AML-193 (cell line): ENCODE measurements at regions not wholly inside any gene's neighbourhood (a gene's known extent, or its start where the extent isn't known, plus 50 kb on each side); places are given as distances from the start of the nearest gene placed in this dataset.

Experiments used
- DNase-seq, 2 experiments: peaks; one replicate each; lab custom pipeline; 2025; lab: John Stamatoyannopoulos, UW

DNA sequence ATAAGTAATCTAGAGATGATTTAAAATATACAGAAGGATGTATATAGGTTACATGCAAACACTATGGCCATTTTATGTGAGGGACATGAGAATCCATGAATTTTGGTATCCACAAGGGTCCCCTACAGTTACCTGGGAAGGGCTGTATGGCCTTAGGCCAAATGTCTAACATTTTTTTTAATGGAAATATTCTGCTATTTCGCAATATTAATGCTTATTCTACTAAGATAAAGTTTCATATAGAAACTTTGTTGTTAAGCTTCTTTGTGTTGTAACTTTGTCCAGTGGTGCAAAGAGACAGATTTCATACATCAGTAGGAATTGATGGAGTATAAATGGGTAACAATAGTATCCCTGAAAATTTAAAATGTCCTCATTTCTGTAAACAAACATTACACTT is 233.4 kb upstream of the THBS1 start:
- no peak for DNase-seq

DNA sequence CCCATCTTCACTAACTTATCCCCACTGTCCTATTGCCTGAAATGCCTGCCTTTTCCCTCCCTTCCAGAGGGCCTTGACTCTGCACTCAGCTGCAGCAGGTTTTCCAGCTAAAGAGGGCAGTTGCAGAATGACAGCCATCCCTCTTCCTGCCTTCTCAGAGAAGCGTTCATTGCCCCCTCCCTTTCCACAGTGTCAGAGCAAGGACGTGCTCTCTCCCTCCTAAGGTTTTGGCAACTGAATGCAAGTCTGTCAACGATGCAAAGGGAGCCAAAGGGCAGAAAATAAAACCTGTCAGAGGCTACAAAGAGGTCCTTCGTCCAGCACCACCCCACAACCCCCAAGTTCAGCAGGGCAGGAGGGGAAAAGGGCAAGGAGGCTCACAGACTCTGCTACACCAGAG is 230.1 kb upstream of the THBS1 start:
- DNase-seq: no peak

DNA sequence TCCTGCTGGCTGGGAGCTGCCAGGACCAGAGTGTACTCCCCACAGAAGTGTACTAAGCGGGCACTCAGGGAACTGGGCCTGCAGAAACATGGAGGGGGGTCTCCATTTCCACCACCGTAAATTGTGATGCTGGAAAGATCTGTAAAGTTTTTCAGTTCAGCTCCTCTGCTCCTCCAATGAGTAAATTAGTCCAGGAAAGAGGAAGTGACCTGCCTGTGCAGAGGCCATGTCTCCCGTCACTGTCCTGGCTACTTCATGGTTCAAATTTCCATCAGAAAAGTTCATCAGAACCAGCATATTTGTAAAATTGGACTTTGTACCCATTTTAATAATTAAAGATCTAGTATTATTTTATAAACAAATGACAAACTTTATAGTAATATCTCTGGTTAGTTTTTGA is 226.7 kb upstream of the THBS1 start:
- DNase-seq: no peak

DNA sequence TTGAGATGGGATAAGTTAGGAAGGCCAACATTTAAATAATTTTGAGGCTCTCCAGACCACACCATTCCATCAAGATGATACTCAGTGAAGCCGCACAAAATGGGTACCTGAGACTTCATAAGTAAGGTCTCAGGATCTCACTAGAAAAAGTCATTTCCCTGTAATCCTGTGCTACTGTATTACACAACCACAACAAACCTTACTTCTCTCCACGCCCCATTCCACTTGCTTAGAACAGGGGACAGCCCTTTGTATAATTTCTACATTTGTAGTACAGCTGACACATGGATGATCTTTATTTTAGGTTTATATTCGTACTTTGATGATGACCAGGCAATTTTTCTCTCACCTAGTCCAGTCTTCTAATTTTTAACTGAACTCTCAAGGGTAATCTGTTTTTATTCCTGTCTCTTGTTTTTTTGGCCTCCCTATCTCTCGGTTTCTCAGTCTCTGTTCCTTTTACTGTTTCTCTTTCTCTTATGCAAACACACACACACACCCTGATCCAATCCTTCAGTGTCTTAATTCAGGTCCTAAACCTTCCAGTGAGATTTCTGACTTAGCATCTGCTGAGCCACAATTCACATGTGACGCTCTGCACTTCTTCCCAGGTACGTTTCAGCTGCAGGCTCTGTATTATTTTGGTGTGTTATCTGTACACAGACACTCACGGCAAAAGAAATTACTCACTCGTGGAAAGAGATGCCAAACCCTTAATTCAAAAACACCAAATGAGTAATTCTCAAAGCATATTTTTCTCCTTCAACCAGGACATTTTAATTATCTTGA is 223.2 kb upstream of the THBS1 start:
- no peak for DNase-seq

DNA sequence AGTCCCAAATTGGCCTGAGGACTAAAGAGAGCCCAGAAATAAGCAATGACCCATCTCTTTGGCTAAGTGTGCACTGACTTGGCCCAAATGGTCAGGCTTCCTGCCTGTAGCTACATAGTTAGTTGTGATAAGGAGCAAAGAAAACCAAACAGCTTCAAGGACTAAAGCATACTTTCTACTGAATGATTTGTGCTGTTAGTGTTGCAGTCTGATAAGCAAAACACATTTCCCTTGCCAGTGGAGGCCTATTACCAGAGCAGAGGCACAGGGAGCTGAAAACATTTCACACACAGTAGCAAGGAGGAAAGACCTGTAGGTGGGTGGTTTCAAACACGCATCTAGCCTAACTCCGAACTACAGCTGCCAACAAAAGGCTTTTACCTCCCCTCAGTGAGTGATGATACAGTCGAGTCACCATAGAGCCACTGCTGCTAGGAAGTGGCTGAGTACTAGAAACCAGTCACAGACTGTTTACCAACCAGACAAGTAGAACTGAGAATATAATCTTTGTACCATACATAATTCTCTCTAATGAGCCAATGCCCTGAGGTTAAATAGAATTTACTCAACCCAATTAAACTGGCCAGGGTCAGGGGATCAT is 222.3 kb upstream of the THBS1 start:
- DNase-seq: no peak

DNA sequence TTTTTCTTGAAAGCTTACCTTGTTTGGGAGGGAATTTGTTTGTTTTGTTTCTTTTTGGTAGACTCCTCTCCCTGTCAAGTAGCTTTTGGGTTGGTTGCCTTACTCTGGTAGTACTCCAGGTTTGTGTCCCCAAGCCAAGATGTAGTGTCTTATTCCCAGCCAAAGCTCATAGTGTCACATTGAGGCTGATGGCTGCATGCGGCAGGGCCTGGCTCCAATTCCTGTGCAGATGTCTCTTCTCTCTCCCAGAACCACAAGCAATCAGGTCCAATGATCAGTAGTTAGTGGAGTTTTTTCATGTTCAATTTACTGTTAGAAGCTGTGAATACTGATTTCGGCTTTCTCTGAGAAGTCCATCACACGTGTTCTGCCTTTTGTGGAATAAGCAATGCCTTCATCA is 221.1 kb upstream of the THBS1 start:
- DNase-seq: no peak

DNA sequence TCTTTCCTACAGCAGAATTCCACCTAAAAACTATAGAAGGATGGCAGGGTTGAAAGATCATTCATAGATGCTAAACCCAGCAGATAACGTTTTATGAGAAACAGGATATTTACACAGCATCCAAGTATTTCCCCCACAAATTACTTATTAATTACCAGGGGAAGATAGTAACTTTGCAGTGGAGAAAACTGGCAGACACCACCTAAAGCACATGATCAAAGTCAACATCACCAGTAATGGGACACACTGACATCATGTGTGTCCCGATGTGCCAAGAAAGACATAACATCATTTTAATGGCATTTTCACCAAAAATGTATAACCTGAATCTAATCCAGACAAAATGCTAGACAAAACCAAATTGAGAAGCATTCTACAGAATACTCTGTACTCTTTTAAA is 220.4 kb upstream of the THBS1 start:
- DNase-seq: no peak

DNA sequence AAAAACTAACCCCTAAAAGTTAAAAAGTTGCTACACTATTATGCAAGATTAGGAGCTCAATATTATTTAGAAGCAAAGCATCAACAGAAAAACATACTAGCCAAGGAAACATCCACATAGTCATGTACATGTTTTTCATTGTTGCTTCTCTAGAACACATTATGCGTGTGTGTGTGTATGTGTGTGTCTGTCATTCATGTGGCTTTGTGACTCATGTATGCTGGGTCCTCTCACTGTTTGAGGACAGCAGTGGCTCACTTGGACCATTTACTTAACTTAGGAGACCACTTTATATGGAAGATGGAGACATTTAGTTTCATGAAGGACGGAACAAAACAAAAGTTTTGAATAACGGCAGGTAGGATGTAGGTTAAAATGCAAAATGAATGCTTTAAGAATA is 219.4 kb upstream of the THBS1 start:
- no peak for DNase-seq

DNA sequence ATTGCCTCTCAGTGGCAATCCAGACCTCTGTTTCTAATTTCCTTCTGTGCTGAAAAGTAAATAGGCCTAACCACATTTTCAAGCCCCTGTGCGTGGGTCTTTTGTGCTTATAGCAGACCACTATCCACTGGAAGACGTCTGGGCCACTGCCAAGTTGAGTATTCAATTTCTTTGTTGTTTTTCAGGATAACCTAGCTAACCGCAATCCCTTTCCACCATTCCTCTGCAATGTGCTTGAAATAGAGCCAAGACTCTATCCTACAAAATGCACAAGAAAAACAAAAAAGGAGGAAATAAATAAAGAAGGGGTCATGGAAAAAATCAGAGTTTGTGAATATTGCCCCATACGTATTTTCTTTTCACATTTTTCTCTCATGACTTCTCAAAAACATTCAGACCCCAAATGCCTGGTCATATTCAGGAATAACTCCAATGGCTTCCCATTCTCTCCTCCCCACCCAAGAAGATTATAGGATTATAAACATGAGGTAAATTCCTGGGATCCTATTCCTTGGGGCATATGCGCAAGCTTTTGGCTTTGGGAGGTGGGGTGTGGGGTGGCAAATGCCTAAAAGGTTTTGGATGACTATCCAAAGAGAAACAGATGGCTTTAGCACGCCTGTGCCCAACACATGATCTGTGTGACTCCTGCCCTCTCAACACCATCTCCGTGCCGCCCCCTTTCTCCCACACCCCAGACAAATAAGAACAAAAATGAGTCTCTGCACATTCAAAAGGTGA is 217.9 kb upstream of the THBS1 start:
- no peak for DNase-seq

DNA sequence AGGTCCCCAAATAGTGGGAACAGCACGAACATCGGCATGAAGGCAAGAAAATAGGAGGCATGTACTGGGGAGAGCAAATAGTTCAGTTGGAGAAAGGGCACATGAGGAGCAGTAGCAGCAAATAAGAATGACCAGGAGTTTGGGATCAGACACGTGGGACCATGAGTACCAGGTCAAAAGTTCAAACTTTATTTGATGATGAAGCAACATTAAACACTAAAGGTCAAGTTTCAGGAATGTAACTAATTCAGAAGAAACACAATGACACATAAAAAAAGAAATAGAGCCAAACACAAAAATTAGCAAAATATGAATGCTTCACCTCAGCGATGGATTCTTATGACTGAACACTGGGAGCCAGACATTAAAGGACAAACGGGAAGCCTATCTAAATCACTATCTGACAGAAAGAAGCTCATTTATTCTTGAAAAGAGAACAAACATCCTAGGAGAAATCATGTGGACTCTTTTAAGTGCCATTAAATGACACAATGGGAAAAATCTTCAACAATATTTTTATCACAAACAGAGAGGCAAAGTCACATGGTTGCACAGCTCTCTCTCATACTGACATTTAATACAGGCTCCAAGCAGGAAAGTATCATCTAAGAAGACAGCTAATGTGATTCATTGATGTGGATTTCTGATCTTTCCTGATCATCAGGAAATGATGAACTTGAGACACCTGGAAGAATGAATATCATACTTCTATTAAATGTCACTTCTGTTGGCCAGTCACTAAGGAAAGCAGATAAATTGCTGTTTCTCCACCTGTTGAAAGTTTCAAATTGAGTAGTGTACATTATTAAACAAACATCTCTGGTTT is 216.9 kb upstream of the THBS1 start:
- no peak for DNase-seq

DNA sequence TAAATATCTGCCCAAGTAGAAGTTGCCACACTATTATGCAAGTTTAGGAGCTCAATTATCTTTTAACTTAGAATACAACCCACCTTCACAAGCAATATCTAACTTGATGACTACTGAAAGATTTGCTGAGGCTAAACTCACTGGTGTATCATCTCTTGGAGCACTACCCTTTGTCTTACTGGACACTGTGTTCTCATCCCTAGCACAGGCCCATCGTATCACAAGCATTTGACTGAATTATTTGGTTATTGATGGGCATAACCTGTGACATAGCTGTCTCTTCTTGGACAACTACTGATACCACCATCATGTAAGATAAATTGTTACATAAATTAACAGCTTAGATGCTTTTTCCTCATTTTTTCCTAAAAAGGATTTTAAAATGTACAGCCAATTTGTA is 216.2 kb upstream of the THBS1 start:
- DNase-seq: no peak

DNA sequence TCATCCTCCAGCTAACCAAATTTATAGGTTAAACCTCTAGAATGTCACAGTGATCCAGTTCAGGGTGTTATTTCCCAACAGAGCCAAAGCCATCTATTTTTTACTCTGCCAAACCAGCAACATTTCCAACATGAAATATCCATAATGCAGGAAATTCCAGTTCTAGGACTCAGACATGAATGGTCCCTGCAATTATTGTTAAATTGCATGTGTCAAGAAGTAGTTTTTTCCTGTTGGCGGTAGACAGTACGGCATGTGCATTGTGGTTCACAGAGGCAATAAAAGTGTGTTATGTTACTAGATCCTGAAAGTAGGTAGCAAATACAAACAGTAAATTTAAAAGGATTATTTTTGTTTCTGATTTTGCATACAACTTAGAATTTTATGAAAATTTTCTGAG is 215.7 kb upstream of the THBS1 start:
- DNase-seq: no peak

DNA sequence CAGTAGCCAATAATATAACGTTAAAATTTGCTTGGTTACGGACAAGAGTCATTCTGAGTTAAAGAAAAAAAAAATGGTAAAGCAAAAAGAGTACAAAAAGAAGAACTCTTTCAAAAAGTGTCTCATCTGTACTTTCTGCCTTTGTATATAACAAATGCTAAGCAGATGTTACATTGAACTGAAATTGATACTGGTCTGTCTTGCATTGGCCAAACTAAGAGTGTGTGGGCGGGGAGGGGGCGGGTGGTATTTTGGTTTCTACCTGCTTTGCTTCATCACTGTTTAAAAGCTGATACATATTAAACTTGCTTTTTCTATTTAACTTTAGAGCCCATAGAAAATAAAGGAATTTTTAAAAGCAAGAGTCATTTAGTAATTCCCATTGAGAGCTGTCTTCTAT is 215.0 kb upstream of the THBS1 start:
- no peak for DNase-seq

DNA sequence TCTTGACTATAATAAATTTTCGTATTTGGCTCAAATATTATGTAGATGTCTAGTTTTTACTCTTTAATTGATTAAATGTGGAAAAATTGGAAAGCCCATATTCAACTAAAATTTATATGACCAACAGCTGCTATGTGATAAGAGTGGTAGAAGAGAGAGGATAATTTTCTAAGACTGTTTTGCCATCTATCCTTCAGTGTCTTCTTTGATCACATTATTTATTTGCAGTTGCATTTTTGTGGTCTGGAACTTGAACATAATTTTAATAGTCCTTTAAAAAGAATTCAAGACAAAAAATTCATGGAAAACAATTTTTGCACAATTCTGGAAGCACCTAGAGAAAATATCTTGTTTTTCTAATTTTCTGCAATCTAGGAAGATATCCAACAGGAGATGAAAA is 213.3 kb upstream of the THBS1 start:
- no peak for DNase-seq

DNA sequence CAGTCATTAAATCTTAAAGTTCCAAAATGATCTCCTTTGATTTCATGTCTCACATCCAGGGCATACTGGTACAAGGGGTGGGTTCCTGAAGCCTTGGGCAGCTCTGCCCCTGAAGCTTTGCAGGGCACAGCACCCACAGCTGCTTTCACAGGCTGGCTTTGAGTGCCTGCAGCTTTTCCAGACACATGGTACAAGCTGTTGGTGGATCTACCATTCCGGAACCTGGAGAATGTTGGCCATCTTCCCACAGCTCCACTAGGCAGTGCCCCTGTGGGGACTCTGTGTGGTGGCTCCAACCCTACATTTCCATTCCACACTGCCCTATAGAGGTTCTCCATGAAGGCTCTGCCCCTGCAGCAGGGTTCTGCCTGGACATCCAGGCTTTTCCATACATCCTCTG is 211.1 kb upstream of the THBS1 start:
- DNase-seq: no peak

DNA sequence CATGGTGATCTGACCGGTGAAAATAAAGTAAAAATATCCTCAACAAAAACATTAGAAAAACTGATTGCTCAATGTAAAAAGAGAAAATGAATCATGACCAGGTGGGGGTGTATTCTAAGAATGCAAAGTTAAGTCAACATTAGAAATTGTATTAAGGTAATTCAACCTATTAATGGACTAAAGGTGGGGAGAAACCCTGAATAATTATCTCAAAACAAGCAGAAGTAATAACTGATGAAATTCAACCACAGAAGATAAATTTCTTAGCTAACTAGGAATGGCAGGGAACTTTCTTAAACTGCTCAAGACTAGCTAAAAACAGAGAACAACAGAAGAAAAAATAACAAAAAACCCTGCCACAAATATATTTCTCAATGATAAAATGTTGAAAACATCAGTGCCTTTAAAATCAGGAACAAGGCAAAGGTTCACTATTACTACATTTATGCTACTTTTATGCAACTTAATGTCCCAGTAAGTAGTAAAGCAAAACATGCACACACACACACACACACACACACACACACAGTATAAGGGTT is 204.4 kb upstream of the THBS1 start:
- peak; percentile 5 to 15 for DNase-seq

DNA sequence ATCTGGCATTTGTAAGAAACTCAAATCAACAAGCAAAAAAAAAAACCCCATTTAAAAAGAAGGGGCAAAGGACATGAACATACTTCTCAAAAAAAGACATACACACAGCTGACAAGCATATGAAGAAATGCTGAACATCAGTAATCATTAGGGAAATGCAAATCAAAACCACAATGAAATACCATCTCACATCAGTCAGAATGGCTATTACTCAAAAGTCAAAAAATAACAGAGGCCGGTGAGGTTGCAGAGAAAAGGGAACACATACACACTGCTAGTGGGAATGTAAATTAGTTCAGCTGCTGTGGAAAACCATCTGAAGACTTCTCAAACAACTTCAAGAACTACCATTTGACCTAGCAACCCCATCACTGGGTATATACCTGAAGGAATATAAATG is 199.4 kb upstream of the THBS1 start:
- no peak for DNase-seq

DNA sequence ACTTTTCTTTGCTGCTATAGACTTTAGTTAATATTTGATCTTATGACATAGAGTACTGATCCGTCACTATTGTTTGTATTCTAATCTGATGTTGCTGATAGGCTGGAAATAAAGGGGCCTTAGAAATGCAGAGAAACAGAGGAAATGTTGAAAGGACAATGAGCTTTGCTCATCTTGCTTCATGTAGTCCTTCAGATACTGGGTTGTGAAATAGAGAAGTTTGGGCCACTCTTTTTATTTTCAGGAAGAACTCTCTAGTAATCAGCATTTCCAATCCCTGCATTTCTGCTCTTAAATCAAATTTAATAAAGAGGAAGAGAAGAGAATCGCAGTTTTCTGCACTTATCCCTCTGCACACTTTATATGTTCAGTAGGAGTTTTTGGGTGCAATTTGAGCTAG is 192.8 kb upstream of the THBS1 start:
- DNase-seq: peak; percentile 28 to 44

DNA sequence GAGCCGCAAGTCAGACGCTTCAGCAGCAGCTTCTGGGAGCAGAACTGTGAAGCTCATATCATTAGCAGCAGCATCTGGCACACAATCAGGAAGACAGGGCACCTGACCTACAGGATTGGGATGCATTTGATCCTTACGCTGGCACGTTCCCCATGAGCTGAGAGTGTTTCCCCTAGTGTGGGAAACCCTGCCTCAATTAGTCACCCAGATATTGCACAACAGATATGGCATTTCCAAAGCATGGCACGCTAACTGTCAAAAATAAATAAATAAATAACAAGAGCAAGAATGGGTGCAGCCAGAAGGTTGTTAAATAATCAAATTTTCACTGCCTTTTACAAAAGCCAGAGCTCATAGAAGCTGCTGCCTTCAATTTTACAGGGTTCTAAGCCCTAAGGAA is 189.6 kb upstream of the THBS1 start:
- no peak for DNase-seq

DNA sequence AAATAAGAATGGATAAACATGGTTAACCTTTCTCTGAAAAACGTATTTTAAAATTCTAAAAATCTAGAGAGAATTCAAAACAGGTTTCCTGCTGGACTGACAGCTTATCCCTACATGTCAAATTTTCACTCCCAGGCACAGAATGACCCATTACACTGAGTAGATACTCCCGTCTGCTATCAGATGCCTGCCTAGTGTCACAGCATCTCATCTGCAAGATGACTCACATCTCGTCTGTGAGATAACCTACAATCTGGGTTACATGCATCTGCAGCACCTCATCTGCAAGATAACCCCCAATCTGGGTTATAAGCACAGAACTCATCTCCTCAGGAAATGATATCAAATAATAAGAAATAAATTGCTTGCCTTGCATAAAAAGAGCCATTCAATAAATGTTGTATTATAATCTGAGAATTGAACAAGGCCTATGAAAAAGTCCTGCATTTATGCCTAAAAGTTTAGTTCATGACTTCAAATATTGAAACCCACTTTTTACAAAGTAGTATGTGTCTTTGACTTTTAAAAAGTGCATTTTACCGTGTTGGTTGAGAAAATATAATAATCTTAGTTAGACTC is 188.3 kb upstream of the THBS1 start:
- DNase-seq: no peak

DNA sequence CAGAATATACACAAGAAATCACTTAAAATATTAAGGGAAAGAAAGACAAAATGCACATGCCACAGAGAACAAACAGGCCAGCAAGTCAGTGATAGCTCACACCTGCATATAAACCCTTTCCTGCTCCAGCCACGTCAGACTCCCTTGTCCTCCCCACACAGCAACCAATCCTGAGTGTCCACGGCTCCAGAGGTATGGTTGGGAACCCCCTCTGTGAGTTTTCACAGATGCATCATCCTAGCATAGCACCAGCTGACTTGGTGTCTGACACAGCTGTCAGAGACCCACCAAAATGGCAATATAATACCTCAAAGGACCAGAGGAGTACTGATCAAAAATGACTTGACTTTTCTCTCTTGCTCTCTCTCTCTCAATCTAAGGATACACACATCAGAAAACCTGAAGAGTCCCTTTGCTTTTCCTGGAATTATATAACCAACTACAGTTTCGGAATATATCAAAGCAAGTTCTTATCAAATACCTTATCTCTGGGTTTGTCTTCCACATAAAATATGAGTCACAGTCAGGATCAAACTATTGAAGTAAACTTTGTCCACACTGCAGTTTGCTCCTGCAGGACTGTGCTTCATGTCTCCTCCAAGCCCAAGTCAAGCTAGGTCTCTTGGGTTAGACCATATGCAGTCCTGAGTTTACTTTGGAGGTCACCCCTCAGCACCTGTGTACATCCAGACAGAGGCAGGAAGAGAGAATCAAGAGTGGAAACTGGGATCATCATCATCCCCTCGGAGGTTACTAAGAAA is 187.1 kb upstream of the THBS1 start:
- DNase-seq: no peak
